Stimulated activated CD4-positive, alpha-beta T cell treated with anti-CD3 and anti-CD28 coated beads, Interleukin-1b, Interleukin-23, amount 100 ng/mL, for 24 hours (primary cell): ENCODE measurements at regions not wholly inside any gene's neighbourhood (a gene's known extent, or its start where the extent isn't known, plus 50 kb on each side); places are given as distances from the start of the nearest gene placed in this dataset.
"Not testable (repeated sequence)": the region's sequence is repeated elsewhere in the genome, so short reads cannot be mapped to it uniquely, and the experiment has no call there.

Experiments used
- DNase-seq, 4 experiments: peaks; one replicate each; pipeline ENCODE4 v3.0.0-alpha.2; 2020; ENCODE audit warnings: low read depth in 4 of 4, low spot score in 1 of 4

DNA sequence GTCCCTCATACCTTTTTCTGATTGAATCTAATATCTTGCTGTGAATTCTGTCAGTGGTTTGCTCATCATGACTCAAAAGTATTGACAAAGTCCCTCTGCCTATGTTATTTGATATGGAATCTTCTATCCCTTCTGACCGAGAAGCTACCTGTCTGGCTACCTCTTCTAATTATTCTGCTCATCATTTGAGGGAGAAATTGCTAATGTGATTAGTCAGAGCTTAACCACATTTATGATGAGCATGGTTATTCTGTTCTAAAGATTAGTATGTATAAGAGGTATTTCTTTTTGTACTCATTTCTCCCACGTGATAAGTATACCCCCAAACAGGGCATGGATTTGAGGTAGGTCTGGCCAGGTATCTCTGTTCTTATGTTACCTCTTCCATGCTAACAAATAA lies 428.4 kb upstream of the KCNMB2 start:
- DNase-seq, result no peak

DNA sequence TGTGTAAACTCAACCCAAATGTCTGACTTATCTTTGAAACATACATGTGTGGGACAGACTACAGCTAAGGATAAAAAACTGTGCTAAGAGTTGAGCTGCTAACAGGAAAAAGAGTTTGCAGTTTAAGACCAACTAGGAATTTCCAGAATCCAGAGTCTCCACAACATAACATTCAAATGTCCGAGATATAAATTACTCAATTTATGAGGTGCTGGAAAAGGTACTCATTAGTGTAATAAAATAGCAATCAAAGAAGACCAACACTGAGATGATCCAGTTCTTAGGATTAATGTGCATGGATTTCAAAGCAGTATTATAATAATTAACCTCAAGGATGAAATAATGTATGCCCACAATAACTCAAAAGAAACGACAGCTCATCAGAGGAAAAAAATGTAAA lies 426.5 kb upstream of the KCNMB2 start:
- DNase-seq, result no peak

DNA sequence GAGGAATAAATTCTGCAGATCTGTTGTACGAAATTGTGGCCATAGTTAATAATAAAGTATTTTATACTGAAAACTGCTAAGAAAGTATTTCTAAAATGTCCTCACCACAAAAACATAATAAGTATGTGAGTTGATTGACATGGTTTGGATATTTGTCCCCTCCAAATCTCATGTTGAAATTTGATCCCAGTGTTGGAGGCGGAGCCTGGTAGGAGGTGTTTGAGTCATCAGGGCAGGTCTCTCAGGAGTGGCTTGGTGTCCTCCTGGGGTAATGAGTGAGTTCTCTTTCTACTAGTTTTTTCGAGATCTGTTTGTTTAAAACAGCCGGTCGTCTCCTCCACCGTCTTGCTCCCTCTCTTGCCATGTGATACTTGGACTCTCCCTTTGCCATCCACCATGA lies 424.1 kb upstream of the KCNMB2 start:
- no peak for DNase-seq

DNA sequence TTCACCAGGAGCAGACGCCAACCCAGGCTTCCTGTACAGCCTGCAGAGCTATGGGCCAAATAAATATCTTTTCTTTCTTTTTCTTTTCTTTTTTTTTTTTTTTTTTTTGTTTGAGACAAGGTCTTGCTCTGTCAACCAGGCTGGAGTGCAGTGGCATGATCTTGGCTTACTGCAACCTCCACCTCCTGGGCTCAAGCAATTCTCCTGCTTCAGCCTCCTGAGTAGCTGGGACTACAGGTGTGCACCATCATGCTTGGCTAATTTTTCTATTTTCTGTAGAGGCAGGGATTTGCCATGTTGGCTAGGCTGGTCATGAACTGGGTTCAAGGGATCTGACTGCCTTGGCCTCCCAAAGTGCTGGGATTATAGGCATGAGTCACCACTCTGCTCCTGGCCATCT lies 423.7 kb upstream of the KCNMB2 start:
- DNase-seq, result not testable (repeated sequence)

DNA sequence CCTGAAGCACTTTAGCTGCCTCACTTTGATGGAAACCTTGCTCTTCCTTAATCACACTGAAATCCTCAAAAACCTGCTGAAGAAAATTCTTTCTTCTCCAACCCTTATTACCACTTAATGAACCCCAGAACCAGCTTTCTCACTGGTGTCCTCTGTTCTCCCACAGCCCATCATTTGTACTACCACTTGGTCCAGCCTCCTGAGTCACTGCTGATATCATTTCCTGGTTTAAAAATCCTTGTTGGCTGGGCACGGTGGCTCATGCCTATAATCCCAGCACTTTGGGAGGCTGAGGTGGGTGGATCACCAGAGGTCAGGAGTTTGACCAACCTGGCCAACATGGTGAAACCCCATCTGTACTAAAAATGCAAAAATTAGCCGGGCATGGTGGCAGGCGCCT lies 418.6 kb upstream of the KCNMB2 start:
- no peak for DNase-seq

DNA sequence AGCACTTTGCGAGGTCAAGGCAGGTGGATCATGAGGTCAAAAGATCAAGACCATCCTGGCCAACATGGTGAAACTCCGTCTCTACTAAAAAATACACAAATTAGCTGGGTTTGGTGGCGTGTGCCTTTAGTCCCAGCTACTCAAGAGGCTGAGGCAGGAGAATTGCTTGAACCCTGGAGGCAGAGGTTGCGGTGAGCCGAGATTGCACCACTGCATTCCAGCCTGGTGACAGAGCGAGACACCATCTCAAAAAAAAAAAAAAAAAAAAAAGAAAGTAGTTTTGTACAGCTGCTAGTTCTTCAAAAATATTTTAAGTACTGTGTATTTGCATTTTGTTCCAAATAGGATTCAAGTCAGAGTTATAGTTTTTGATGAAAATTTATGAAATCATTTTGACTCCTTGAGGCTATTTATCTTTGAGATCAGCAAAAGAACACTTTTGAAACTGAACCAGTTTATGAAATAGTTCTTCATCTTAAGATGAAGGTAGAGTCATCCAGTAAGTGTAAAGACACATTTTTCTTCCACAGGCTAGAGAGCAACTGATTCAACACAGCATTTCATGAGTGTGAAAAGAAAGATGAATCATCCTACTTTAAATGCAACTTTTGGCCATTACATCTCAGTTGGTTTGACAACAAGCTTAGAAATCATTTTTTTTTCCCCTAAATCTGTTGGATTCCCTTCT lies 416.5 kb upstream of the KCNMB2 start:
- not testable (repeated sequence) for DNase-seq

DNA sequence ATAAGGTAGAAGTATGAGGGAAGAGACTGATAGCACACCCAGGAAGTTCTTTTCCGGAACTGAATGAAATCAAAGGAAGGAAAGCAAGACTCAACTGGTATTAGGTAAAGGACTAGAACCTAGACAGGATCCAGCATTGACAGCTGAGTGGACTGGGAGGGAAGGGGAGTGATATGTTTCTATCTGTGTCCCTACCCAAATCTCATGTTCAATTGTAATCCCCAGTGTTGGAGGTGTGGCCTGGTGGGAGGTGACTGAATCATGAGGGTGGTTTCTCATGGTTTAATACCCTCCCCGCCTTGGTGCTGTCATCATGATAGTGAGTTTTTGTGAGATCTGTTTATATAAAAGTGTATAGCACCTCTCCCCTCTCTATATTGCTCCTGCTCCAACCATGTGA lies 415.9 kb upstream of the KCNMB2 start:
- no peak for DNase-seq

DNA sequence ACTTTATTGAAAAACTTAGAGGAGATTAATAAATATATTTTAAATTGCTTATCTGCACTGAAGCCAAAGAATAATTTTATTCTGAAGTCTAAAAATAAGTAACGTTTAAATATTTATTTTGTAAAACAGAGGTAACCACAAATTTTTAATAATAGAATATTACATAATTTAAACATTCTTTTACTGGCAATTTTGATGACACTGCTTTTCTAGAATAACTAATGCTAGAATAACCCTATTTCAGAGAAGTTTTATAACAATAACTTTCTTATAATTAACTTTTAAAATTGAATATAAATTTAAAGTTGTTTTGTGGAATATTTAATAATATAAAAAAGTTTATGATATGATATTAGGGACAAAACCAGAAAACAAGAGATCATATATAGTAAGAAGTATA lies 409.6 kb upstream of the KCNMB2 start:
- no peak for DNase-seq

DNA sequence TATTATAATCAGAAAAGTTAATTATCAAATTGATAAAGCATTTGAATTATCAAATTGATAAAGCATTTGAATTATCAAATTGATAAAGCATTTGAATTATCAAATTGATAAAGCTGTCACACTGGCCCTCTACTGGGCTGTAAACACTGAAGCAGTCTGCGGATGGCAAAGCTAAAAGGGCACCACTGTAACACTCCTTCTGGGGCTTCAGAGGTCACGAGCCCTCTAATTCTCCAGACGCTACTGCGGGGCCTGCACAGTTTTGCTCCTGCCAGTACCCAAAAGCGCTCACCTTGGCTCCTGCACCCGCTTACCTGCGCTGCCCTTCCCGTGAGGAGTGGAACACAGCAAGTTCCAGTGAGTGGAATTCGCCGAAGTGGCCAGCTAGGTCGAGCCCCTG lies 409.0 kb upstream of the KCNMB2 start:
- no peak for DNase-seq

DNA sequence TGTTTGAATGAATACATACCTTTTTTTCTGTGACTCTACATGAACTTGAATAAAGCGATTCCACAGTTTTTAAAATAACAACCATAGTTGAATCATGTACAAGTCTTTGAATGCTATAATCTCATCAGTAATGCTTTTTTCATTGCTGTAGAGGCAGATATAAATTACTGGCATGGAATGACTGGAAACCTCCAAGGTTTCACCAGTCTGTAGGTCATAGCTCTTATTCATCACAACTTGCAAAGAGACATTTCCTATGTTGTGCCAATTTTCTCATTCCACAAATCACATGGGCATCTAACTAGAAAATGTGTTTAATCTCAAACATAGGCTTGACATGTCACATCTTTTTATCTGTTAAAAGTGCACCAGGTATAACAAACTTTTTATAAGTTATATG lies 407.1 kb upstream of the KCNMB2 start:
- no peak for DNase-seq

DNA sequence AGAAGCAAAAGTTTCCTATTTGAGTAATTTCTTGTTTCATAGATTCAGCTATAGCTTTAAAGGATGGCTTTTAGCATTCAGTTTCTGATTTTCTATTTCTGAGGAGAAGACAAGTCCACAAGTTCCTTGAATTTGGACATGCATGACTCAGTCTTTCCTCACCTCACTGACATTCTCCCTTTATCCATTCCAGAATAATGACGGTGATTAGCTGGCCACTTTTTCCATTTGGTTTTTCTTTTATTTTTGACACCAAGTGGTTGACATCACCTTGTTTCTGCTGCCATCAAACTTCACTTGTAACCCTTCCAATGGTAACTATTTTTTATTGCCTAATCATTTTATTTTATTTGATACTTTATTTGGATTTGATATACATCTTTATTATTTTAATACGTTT lies 404.4 kb upstream of the KCNMB2 start:
- no peak for DNase-seq

DNA sequence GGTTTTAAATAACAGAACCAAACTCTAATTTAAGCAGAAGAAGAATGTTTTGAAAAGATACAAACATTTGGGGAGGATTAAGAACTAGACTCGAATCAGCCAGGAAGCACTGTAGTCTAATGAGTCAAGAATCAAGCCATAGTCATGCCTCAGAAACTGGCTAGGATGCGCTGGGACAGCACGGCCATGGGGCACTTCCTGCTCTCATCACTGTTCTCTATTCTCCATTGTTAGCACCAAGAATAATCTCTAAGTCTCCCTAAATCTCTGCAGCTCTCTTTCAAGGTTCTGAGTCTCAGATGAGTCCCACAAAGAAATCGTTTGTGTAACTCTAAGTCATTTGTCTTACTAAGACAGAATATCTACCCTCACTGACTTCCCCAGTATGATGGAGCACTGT lies 399.0 kb upstream of the KCNMB2 start:
- DNase-seq, result no peak

DNA sequence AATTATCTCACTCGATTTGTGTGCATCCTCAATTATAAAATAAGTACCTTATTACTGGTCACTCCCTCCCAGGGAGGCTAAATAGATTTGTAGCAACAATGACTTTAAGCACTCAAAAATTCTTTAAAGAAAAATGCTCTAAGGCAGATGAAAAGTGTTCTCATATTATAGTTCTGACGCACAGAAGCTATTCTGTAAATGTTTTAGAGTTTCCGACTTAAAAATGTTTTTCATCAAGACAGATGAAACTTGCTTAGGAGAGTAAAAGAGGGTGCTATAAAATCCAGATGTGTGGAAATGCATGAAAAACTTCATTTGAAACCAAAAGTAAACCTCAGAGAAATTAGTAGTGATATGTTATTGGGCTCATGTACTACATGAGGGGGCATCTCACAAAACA lies 398.4 kb upstream of the KCNMB2 start:
- no peak for DNase-seq

DNA sequence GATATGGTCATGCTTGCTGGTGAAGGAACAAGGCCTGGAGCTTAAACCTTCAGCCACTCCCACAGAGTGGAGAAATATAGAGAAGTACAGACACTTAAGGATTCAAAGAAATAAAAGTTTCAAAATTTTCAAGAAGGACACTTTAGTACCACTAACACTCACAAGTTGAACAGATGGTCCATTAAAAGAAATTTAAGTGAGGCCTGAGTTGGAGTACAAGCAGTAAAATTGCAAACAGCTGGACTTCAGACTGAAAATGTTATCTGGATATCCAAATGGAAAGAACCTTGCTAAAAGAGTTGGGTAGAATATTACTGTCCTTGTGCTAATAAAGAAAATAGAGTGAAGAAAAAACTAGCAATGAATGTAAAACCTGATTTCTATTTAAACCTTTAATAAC lies 397.1 kb upstream of the KCNMB2 start:
- no peak for DNase-seq

DNA sequence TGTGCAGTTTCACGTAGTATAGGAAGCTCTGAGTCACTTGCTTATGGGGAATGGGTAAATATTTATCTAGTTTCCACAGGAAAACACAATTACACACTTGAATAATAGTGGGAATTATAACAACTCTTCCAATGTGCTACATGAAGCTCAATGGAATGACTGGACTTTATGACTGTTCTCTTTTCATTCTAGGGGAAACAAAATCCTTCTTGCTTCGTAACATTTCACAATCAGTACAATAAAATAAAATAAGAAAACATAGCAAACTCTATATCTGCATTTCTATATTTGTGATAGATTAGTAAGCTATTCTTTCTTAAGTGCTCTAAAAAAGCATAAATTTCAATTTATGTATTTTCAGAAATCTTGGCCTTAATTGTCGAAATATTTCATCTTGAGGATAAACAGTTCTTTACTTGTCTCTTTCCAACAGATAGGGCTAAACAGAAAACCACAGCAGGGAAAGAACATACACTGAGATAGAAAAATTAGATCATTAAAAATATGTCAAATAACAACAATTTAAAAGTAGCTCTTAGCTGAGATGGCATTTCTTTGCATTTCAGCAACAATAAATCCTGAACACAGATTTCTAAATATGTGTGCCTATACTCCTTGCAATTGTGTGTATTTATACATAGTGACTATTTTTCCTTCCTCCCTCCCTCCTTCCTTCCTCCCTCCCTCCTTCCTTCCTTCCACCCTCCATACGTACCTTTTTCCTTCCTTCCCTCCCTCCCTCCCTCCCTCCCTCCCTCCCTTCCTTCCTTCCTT lies 395.5 kb upstream of the KCNMB2 start:
- no peak for DNase-seq

DNA sequence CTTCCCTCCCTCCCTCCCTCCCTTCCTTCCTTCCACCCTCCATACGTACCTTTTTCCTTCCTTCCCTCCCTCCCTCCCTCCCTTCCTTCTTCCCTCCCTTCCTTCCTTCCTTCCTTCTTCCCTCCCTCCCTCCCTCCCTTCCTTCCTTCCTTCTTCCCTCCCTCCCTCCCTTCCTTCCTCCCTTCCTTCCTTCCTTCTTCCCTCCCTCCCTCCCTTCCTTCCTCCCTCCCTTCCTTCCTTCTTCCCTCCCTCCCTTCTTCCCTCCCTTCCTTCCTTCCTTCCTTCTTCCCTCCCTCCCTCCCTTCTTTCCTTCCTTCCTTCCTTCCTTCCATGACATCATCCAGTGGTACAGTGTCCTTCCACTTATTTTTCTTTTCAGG lies 394.9 kb upstream of the KCNMB2 start:
- not testable (repeated sequence) for DNase-seq

DNA sequence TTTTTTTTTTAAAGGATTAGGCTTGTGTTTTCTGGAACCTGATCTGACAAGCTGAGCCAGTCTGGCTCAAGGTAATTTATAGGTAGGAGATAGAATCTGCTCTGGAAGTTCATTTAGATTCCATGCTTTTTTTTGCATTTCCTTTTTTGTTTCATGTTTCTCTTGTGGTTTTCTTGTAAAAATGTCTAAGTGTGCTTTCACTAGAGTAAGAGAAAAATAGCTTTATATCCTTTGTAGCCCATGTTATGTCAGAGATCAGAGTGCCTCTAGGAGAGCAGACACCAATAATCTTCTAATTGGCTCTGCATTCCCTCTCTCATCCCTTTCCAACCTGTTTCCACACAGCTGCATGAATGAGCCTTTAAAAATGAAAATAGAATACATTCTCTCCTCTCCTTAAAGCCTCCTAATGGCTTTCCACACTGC lies 389.8 kb upstream of the KCNMB2 start:
- no peak for DNase-seq

DNA sequence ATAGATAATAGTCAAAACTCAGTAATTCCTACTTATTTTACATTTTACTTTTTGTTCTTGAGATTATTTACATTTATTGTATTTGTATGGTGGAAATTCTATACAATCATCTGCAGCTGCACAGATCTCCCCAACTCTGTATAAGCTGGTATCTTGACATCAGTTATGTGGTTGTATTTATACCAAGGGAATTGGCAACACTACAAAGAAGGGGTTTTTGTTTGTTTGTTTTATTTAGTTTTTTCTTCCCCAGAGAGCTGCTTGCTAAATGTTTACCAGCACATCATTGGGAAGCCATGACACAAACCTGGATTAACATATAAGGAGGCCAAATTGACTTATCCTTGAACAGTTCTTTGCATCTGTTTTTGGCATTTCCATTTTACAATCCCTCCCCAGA lies 389.2 kb upstream of the KCNMB2 start:
- no peak for DNase-seq

DNA sequence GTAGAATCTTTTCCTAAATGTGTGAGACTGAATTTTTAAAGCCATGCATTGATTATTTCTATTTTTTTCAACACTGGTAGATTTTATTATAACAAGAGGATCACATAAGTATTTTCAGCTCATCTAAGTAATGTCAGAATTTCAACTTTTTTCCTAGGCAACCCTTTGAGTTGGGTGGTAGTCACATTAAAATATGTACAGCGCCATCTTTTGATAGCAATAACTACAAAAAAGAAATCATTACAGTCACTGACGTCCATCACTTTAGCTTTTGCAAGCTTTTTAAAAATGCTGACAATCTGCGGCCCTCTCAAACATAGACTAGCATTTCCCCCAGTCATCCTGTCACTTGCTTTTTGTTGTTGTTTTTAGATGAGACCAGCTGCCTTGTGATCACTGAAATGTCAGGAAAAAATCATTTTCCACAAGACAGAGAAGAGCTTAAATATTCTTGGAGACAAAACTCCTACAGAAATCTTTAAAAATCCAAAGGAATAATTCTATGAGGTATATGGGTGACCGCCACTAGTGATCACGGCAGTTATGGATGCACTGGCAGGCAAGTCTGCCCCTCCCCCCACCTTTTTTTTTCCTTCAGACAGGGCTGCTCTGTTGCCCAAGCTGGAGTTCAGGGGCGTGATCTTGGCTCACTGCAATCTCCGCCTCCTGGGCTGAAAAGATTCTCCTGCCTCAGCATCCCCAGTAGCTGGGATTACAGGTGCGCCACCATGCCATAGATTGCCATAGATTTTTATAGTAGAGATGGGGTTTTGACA lies 384.0 kb upstream of the KCNMB2 start:
- no peak for DNase-seq

DNA sequence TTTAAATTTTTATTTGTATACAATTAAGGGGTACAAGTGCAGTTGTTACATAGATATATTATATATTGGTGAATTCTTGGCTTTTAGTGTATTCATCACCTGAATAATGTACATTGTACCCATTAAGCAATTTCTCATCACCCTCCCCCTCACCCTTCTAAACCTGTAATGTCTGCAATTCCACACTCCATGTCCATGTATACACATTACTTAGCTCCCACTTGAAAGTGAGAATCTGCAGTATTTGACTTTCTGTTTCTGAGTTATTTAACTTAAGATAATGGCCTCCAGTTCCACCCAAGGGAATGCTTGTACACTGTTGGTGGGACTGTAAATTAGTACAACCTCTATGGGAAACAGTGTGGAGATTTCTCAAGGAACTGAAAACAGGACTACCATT lies 383.2 kb upstream of the KCNMB2 start:
- DNase-seq, result no peak

DNA sequence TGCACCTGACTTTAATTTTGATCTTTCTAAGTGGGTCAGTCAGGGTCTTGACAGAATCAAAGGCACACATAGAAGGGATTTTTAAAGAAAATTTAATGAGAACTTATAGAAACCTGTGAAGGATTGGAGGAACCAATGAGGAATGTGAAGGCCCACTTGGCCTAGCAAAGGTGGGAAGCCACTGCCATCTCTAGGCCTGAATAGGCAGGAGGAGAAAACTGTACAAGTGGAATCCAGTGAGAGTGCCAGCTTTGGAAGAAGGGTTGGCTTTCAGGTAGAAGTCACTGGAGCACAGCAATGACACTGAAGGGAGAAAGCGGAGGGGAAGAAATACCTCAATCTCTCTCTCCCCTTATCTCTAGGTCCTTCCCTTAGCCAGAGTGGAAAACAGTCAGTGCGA lies 380.7 kb upstream of the KCNMB2 start:
- DNase-seq, result no peak

DNA sequence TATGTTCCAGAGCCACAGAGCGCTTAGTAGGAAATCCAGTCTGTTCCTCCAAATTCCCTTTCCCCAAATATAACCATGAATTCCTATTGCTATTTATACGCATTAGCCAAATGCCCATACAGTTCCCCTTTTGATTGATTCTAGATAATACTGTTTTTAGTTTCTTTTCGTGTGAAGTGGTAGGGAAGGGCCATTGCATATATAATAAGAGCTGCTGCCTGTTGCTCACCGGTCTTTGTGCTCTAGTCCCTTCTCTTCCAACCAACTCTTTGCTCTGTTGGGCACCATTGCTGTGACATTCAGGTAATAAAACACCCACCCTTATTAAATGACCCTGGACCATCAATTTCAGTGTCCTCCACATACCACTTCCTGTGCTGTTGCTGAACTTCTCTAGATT lies 379.9 kb upstream of the KCNMB2 start:
- DNase-seq, result no peak
